ENCODE measurements at regions not wholly inside any gene's neighbourhood (a gene's known extent, or its start where the extent isn't known, plus 50 kb on each side); places are given as distances from the start of the nearest gene placed in this dataset.

- Histone ChIP-seq H3K4me3 (ENCODE audit: low read length) (no peak overlapping the region), H3K36me3 (ENCODE audit: control insufficient read depth, insufficient read depth, low read length) (no peaks in the 10 kb centered on the region), H3K4me1 (ENCODE audit: control insufficient read depth, insufficient read depth, low read length) (no peaks in the 10 kb centered on the region), H3K9me3 (ENCODE audit: control insufficient read depth, low read length) (no peaks in the 10 kb centered on the region), H3K27me3 (ENCODE audit: control insufficient read depth, insufficient read depth, low read length, poor library complexity, severe bottlenecking) (no peaks in the 10 kb centered on the region), H3K9ac (ENCODE audit: extremely low read depth, low read length, poor library complexity, severe bottlenecking) (no peak overlapping the region), H3K27ac (ENCODE audit: low read depth, low read length) (no peak overlapping the region)
- Mint-ChIP-seq H3K4me1 (no peaks in the 10 kb centered on the region), H3K27me3 (ENCODE audit: insufficient read depth) (no peaks in the 10 kb centered on the region), H3K36me3 (ENCODE audit: low read depth) (no peaks in the 10 kb centered on the region), H3K27ac (no peak overlapping the region), H3K4me3 (no peak overlapping the region), H3K9me3 (peaks cover 3% of the 10 kb centered on the region)
- TF ChIP-seq CTCF (conservative IDR thresholded peaks at IDR 0.05): no peak
- 60 to 73% methylated on average over 2 to 3 of the region's 3 CpGs for WGBS, 2 experiments (ENCODE audit: insufficient coverage in 1 of 2, insufficient read length in 1 of 2)
- DNase-seq: no peak
Measured at GRCh38 chr19:30774252-30774766, 402.1 kb downstream of the ZNF536 start.

GRCh38 chr19:30762651-30763050, 390.5 kb downstream of the ZNF536 start:
- no peak for DNase-seq
- WGBS, 2 experiments (ENCODE audit: insufficient coverage in 1 of 2, insufficient read length in 1 of 2): 91 to 100% methylated on average over 2 of the region's 2 CpGs
- Mint-ChIP-seq H3K27ac (no peak overlapping the region), H3K36me3 (ENCODE audit: low read depth) (no peaks in the 10 kb centered on the region), H3K4me1 (no peaks in the 10 kb centered on the region), H3K9me3 (no peaks in the 10 kb centered on the region), H3K27me3 (ENCODE audit: insufficient read depth) (no peaks in the 10 kb centered on the region), H3K4me3 (no peak overlapping the region)
- H3K27ac ChIP-seq (ENCODE audit: low read depth, low read length): no peak overlapping the region
- no peak overlapping the region for H3K4me3 ChIP-seq (ENCODE audit: low read length)
- H3K27me3 ChIP-seq (ENCODE audit: control insufficient read depth, insufficient read depth, low read length, poor library complexity, severe bottlenecking): no peaks in the 10 kb centered on the region
- no peaks in the 10 kb centered on the region for H3K36me3 ChIP-seq (ENCODE audit: control insufficient read depth, insufficient read depth, low read length)
- no peaks in the 10 kb centered on the region for H3K9me3 ChIP-seq (ENCODE audit: control insufficient read depth, low read length)
- TF ChIP-seq CTCF (conservative IDR thresholded peaks at IDR 0.05): no peak
- no peak overlapping the region for H3K9ac ChIP-seq (ENCODE audit: extremely low read depth, low read length, poor library complexity, severe bottlenecking)
- H3K4me1 ChIP-seq (ENCODE audit: control insufficient read depth, insufficient read depth, low read length): no peaks in the 10 kb centered on the region

DNA sequence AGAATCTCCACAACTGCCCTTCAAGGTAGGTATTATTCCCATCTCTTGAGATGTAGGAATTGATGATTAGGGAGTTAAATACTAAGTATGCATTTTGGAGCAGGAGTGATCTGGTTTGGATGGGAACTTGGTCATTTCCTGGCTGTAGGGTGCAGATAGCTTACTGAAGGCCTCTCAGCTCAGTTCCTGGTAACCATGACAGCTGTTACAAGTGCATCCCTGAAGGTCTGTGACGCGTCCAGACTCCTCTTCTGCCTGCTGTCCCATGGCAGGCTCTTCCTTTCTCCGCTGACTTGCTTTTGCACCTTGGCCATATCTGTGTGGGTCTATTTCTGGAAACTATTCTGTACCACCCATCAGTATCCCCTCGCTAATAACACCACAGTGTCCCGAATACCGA, 387.8 kb downstream of the ZNF536 start:
- Mint-ChIP-seq H3K27me3 (ENCODE audit: insufficient read depth) (no peaks in the 10 kb centered on the region), H3K36me3 (ENCODE audit: low read depth) (no peaks in the 10 kb centered on the region), H3K4me3 (no peak overlapping the region), H3K9me3 (peaks cover 1% of the 10 kb centered on the region), H3K27ac (no peak overlapping the region), H3K4me1 (no peaks in the 10 kb centered on the region)
- H3K4me3 ChIP-seq (ENCODE audit: low read length): no peak overlapping the region
- 88 to 92% methylated on average over 2 to 6 of the region's 6 CpGs for WGBS, 2 experiments (ENCODE audit: insufficient coverage in 1 of 2, insufficient read length in 1 of 2)
- no peaks in the 10 kb centered on the region for H3K4me1 ChIP-seq (ENCODE audit: control insufficient read depth, insufficient read depth, low read length)
- no peaks in the 10 kb centered on the region for H3K9me3 ChIP-seq (ENCODE audit: control insufficient read depth, low read length)
- no peak for DNase-seq
- TF ChIP-seq CTCF (conservative IDR thresholded peaks at IDR 0.05): no peak
- H3K9ac ChIP-seq (ENCODE audit: extremely low read depth, low read length, poor library complexity, severe bottlenecking): no peak overlapping the region
- no peak overlapping the region for H3K27ac ChIP-seq (ENCODE audit: low read depth, low read length)
- H3K36me3 ChIP-seq (ENCODE audit: control insufficient read depth, insufficient read depth, low read length): no peaks in the 10 kb centered on the region
- H3K27me3 ChIP-seq (ENCODE audit: control insufficient read depth, insufficient read depth, low read length, poor library complexity, severe bottlenecking): no peaks in the 10 kb centered on the region

Data from endodermal cell (in vitro differentiated cells).